GM23338 (cell line): ENCODE measurements at regions not wholly inside any gene's neighbourhood (a gene's known extent, or its start where the extent isn't known, plus 50 kb on each side); places are given as distances from the start of the nearest gene placed in this dataset.

Experiments used
- ATAC-seq: fragments of 200-7000 bp; cut with Tn5 transposase; 3 replicates; pipeline ENCODE4 v1.9.1; 2020
- DNase-seq: peaks from one replicate; pipeline ENCODE4 v3.0.0-alpha.2; 2015; ENCODE audit warnings: low spot score
- H2AFZ ChIP-seq: fragments of 200-600 bp; sonication (generic); 2 replicates; pipeline ENCODE4 v1.8.0; 2016; ENCODE audit warnings: antibody characterized with exemption, mild to moderate bottlenecking, moderate library complexity
- H3F3A ChIP-seq: fragments of 200-600 bp; sonication (generic); replicated peaks from 2 replicates; pipeline ENCODE4 v1.8.0; 2017; ENCODE audit warnings: antibody characterized with exemption, mixed run types, low read depth
- H3K27ac ChIP-seq: fragments of 200-600 bp; sonication (generic); 2 replicates; pipeline ENCODE4 v1.6.1; 2016; ENCODE audit warnings: low read depth
- H3K27me3 ChIP-seq: fragments of 200-600 bp; sonication (generic); 2 replicates; pipeline ENCODE4 v1.8.0; 2016; ENCODE audit warnings: mild to moderate bottlenecking, mixed run types, moderate library complexity; ENCODE audit not compliant: insufficient read depth
- H3K36me3 ChIP-seq: fragments of 200-600 bp; sonication (generic); 2 replicates; pipeline ENCODE4 v1.8.0; 2016; ENCODE audit warnings: mild to moderate bottlenecking; ENCODE audit not compliant: insufficient read depth
- H3K4me1 ChIP-seq: fragments of 200-600 bp; sonication (generic); 2 replicates; pipeline ENCODE4 v1.8.0; 2016; ENCODE audit warnings: mild to moderate bottlenecking, moderate library complexity; ENCODE audit not compliant: insufficient read depth
- H3K4me2 ChIP-seq: fragments of 200-600 bp; sonication (generic); 2 replicates; pipeline ENCODE4 v1.7.1; 2017; ENCODE audit warnings: mixed run types
- H3K4me3 ChIP-seq: fragments of 200-600 bp; sonication (generic); 2 replicates; pipeline ENCODE4 v1.6.1; 2016; ENCODE audit warnings: mixed run types
- H3K79me2 ChIP-seq: fragments of 200-600 bp; sonication (generic); replicated peaks from 2 replicates; pipeline ENCODE4 v1.8.0; 2017; ENCODE audit warnings: mild to moderate bottlenecking; ENCODE audit not compliant: insufficient read depth
- H3K9me2 ChIP-seq: fragments of 200-600 bp; sonication (generic); 2 replicates; pipeline ENCODE4 v1.8.0; 2017; ENCODE audit not compliant: insufficient read depth
- H4K20me1 ChIP-seq: fragments of 200-600 bp; sonication (generic); replicated peaks from 2 replicates; pipeline ENCODE4 v1.8.0; 2017; ENCODE audit warnings: mild to moderate bottlenecking; ENCODE audit not compliant: insufficient read depth
- H3K27ac Mint-ChIP-seq: 2 replicates; pipeline ENCODE4 v1.8.0; 2020; ENCODE audit warnings: inconsistent platforms, mild to moderate bottlenecking, moderate library complexity, mixed read lengths
- H3K27me3 Mint-ChIP-seq: 3 replicates; pipeline ENCODE4 v1.8.0; 2022; ENCODE audit warnings: low read depth, mild to moderate bottlenecking, moderate library complexity, mixed read lengths, inconsistent platforms; ENCODE audit not compliant: insufficient read depth, poor library complexity
- H3K36me3 Mint-ChIP-seq: 3 replicates; pipeline ENCODE4 v1.8.0; 2021; ENCODE audit warnings: low read depth, mild to moderate bottlenecking, inconsistent platforms, moderate library complexity, mixed read lengths
- H3K4me1 Mint-ChIP-seq: 3 replicates; pipeline ENCODE4 v1.8.0; 2020; ENCODE audit warnings: mild to moderate bottlenecking, inconsistent platforms, mixed read lengths
- H3K4me3 Mint-ChIP-seq: 3 replicates; pipeline ENCODE4 v1.8.0; 2021; ENCODE audit warnings: moderate library complexity, mild to moderate bottlenecking, inconsistent platforms, mixed read lengths
- H3K9me3 Mint-ChIP-seq: 3 replicates; pipeline ENCODE4 v1.8.0; 2020; ENCODE audit warnings: moderate library complexity, mild to moderate bottlenecking, inconsistent platforms, mixed read lengths
- EZH2 ChIP-seq: fragments of 200-600 bp; sonication (generic); IDR thresholded peaks from one replicate; pipeline ENCODE4 v1.8.0; 2017; ENCODE audit warnings: antibody characterized with exemption, mild to moderate bottlenecking, low read depth; ENCODE audit not compliant: unreplicated experiment
- JUNB ChIP-seq: IDR thresholded peaks from one replicate; pipeline ENCODE4 v1.6.1; 2016; ENCODE audit warnings: antibody characterized with exemption; ENCODE audit not compliant: unreplicated experiment
- POLR2AphosphoS5 ChIP-seq: IDR thresholded peaks from 2 replicates; pipeline ENCODE4 v1.6.1; 2016; ENCODE audit warnings: antibody characterized with exemption, low read depth
- STAT1 ChIP-seq: IDR thresholded peaks from one replicate; pipeline ENCODE4 v1.6.1; 2016; ENCODE audit warnings: antibody characterized with exemption; ENCODE audit not compliant: unreplicated experiment
- ZNF114 ChIP-seq: fragments of 250-450 bp; sonication (Bioruptor Pico); IDR thresholded peaks from 2 replicates; pipeline ENCODE4 v1.5.0; 2020; ENCODE audit warnings: mild to moderate bottlenecking, moderate library complexity
- TF ChIP-seq, protein P1 (sequence below): fragments of 250-450 bp; sonication (Bioruptor Pico); IDR thresholded peaks from 2 replicates; pipeline ENCODE4 v1.5.0; 2020; ENCODE audit warnings: mild to moderate bottlenecking, moderate library complexity
- TF ChIP-seq, protein P2 (sequence below): IDR thresholded peaks from one replicate; pipeline ENCODE4 v1.6.1; 2018; ENCODE audit warnings: antibody characterized with exemption; ENCODE audit not compliant: unreplicated experiment
- TF ChIP-seq, protein P3 (sequence below), 2 experiments: fragments of 200-600 bp in 1 of 2; sonication (generic) in 1 of 2; conservative IDR thresholded peaks; 2 replicates each; pipeline versions ENCODE4 v1.5.1 to v1.6.1; 2016 to 2017; ENCODE audit warnings: antibody characterized with exemption in 2 of 2, low read depth in 2 of 2, mild to moderate bottlenecking in 2 of 2, moderate library complexity in 1 of 2
- TF ChIP-seq, protein P4 (sequence below): IDR thresholded peaks from 2 replicates; pipeline ENCODE4 v1.6.1; 2016; ENCODE audit warnings: antibody characterized with exemption

DNA sequence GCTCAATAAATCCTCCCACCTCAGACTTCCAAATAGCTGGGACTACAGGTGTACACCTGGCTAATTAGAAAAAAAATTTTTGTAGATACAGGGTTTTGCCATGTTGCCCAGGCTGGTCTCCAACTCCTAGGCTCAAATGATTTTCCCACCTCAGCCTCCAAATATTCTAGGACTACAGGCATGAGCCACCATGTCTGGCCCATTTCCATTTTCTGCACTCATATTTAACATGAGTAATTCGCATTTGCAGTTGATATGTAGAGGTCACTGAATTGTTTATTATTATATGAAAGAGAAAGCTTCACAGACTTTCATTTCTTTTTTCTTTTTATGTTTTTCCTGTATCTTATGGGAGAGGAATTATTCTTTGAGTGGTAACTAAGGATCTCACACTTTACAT is 492.7 kb downstream of the CNTN3 start (continued):
- TF ChIP-seq, protein P1, sequence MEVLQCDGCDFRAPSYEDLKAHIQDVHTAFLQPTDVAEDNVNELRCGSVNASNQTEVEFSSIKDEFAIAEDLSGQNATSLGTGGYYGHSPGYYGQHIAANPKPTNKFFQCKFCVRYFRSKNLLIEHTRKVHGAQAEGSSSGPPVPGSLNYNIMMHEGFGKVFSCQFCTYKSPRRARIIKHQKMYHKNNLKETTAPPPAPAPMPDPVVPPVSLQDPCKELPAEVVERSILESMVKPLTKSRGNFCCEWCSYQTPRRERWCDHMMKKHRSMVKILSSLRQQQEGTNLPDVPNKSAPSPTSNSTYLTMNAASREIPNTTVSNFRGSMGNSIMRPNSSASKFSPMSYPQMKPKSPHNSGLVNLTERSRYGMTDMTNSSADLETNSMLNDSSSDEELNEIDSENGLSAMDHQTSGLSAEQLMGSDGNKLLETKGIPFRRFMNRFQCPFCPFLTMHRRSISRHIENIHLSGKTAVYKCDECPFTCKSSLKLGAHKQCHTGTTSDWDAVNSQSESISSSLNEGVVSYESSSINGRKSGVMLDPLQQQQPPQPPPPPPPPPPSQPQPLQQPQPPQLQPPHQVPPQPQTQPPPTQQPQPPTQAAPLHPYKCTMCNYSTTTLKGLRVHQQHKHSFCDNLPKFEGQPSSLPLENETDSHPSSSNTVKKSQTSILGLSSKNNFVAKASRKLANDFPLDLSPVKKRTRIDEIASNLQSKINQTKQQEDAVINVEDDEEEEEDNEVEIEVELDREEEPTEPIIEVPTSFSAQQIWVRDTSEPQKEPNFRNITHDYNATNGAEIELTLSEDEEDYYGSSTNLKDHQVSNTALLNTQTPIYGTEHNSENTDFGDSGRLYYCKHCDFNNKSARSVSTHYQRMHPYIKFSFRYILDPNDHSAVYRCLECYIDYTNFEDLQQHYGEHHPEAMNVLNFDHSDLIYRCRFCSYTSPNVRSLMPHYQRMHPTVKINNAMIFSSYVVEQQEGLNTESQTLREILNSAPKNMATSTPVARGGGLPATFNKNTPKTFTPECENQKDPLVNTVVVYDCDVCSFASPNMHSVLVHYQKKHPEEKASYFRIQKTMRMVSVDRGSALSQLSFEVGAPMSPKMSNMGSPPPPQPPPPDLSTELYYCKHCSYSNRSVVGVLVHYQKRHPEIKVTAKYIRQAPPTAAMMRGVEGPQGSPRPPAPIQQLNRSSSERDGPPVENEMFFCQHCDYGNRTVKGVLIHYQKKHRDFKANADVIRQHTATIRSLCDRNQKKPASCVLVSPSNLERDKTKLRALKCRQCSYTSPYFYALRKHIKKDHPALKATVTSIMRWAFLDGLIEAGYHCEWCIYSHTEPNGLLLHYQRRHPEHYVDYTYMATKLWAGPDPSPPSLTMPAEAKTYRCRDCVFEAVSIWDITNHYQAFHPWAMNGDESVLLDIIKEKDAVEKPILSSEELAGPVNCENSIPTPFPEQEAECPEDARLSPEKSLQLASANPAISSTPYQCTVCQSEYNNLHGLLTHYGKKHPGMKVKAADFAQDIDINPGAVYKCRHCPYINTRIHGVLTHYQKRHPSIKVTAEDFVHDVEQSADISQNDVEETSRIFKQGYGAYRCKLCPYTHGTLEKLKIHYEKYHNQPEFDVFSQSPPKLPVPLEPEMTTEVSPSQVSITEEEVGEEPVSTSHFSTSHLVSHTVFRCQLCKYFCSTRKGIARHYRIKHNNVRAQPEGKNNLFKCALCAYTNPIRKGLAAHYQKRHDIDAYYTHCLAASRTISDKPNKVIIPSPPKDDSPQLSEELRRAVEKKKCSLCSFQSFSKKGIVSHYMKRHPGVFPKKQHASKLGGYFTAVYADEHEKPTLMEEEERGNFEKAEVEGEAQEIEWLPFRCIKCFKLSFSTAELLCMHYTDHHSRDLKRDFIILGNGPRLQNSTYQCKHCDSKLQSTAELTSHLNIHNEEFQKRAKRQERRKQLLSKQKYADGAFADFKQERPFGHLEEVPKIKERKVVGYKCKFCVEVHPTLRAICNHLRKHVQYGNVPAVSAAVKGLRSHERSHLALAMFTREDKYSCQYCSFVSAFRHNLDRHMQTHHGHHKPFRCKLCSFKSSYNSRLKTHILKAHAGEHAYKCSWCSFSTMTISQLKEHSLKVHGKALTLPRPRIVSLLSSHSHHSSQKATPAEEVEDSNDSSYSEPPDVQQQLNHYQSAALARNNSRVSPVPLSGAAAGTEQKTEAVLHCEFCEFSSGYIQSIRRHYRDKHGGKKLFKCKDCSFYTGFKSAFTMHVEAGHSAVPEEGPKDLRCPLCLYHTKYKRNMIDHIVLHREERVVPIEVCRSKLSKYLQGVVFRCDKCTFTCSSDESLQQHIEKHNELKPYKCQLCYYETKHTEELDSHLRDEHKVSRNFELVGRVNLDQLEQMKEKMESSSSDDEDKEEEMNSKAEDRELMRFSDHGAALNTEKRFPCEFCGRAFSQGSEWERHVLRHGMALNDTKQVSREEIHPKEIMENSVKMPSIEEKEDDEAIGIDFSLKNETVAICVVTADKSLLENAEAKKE (CRISPR knock-in tag) = no peak
- TF ChIP-seq, protein P2, sequence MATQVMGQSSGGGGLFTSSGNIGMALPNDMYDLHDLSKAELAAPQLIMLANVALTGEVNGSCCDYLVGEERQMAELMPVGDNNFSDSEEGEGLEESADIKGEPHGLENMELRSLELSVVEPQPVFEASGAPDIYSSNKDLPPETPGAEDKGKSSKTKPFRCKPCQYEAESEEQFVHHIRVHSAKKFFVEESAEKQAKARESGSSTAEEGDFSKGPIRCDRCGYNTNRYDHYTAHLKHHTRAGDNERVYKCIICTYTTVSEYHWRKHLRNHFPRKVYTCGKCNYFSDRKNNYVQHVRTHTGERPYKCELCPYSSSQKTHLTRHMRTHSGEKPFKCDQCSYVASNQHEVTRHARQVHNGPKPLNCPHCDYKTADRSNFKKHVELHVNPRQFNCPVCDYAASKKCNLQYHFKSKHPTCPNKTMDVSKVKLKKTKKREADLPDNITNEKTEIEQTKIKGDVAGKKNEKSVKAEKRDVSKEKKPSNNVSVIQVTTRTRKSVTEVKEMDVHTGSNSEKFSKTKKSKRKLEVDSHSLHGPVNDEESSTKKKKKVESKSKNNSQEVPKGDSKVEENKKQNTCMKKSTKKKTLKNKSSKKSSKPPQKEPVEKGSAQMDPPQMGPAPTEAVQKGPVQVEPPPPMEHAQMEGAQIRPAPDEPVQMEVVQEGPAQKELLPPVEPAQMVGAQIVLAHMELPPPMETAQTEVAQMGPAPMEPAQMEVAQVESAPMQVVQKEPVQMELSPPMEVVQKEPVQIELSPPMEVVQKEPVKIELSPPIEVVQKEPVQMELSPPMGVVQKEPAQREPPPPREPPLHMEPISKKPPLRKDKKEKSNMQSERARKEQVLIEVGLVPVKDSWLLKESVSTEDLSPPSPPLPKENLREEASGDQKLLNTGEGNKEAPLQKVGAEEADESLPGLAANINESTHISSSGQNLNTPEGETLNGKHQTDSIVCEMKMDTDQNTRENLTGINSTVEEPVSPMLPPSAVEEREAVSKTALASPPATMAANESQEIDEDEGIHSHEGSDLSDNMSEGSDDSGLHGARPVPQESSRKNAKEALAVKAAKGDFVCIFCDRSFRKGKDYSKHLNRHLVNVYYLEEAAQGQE = no peak
- TF ChIP-seq ZNF114 (CRISPR knock-in tag) = no peak

DNA sequence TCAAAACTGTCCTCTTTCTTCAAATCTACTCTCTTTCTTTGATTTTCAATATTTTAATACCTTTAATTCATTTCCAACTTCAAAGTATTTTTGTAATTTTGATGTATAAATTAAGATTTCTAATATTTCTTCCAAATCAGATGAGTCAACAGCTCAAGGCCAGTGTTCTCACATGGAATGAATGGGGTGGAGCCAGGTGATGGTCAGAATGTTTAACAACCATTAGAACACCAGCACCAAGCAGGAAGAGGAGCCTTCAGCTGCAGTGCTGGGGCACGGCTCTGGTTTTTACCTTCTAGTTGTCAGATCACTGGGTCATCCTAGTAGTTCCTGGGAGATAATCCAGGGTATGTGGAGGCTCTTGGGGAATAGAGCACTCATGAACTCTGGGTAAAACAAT is 494.5 kb upstream of the PDZRN3 start:
- Mint-ChIP-seq H3K4me3 (no peak overlapping the region), H3K4me1 (no peaks in the 10 kb centered on the region)
- no peaks in the 10 kb centered on the region for H3K4me1 ChIP-seq
- TF ChIP-seq, protein P3, sequence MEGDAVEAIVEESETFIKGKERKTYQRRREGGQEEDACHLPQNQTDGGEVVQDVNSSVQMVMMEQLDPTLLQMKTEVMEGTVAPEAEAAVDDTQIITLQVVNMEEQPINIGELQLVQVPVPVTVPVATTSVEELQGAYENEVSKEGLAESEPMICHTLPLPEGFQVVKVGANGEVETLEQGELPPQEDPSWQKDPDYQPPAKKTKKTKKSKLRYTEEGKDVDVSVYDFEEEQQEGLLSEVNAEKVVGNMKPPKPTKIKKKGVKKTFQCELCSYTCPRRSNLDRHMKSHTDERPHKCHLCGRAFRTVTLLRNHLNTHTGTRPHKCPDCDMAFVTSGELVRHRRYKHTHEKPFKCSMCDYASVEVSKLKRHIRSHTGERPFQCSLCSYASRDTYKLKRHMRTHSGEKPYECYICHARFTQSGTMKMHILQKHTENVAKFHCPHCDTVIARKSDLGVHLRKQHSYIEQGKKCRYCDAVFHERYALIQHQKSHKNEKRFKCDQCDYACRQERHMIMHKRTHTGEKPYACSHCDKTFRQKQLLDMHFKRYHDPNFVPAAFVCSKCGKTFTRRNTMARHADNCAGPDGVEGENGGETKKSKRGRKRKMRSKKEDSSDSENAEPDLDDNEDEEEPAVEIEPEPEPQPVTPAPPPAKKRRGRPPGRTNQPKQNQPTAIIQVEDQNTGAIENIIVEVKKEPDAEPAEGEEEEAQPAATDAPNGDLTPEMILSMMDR (conservative IDR thresholded peaks at IDR 0.05; ENCODE audit: low read depth in 2 of 2) = no peak
- TF ChIP-seq JUNB (no peak), POLR2AphosphoS5 (no peak), EZH2 (no peak), STAT1 (no peak), ZNF114 (CRISPR knock-in tag) (no peak)
- TF ChIP-seq, protein P2 = no peak
- TF ChIP-seq, protein P4, sequence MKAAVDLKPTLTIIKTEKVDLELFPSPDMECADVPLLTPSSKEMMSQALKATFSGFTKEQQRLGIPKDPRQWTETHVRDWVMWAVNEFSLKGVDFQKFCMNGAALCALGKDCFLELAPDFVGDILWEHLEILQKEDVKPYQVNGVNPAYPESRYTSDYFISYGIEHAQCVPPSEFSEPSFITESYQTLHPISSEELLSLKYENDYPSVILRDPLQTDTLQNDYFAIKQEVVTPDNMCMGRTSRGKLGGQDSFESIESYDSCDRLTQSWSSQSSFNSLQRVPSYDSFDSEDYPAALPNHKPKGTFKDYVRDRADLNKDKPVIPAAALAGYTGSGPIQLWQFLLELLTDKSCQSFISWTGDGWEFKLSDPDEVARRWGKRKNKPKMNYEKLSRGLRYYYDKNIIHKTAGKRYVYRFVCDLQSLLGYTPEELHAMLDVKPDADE = no peak

More for the DNA sequence above, 494.5 kb upstream of the PDZRN3 start:
- Histone ChIP-seq H3K9me2 (peaks cover 10% of the 10 kb centered on the region; the same call in 1 of the 2 replicates), H3K27me3 (no peaks in the 10 kb centered on the region), H3K4me2 (no peak overlapping the region), H3K36me3 (no peaks in the 10 kb centered on the region), H3K4me3 (no peak overlapping the region), H3K79me2 (no peaks in the 10 kb centered on the region), H3K27ac (no peak overlapping the region), H4K20me1 (no peaks in the 10 kb centered on the region), H2AFZ (no peak overlapping the region), H3F3A (no peaks in the 10 kb centered on the region)
- ATAC-seq = no peak
- peaks cover 5% of the 10 kb centered on the region; the same call in 1 of the 3 replicates for H3K36me3 Mint-ChIP-seq
- H3K9me3 Mint-ChIP-seq = peaks cover 15% of the 10 kb centered on the region
- no peak overlapping the region for H3K27ac Mint-ChIP-seq
- DNase-seq = no peak
- no peaks in the 10 kb centered on the region for H3K27me3 Mint-ChIP-seq
